ENCODE measurements at regions not wholly inside any gene's neighbourhood (a gene's known extent, or its start where the extent isn't known, plus 50 kb on each side); places are given as distances from the start of the nearest gene placed in this dataset.

GRCh38 chr15:69974321-69974720 is 123.4 kb downstream of the TLE3 start:
- Mint-ChIP-seq H3K9me3 (no peaks in the 10 kb centered on the region), H3K4me3 (no peak overlapping the region), H3K27me3 (no peaks in the 10 kb centered on the region), H3K27ac (no peak overlapping the region), H3K4me1 (peaks cover 18% of the 10 kb centered on the region), H3K36me3 (no peaks in the 10 kb centered on the region)
- no peak for ATAC-seq

GRCh38 chr15:69976366-69976994 is 121.2 kb downstream of the TLE3 start:
- Mint-ChIP-seq H3K27me3 (no peaks in the 10 kb centered on the region), H3K9me3 (no peaks in the 10 kb centered on the region), H3K4me1 (peaks cover 36% of the 10 kb centered on the region), H3K27ac (no peak overlapping the region), H3K36me3 (no peaks in the 10 kb centered on the region), H3K4me3 (no peak overlapping the region)
- no peak for ATAC-seq

GRCh38 chr15:69978603-69979002 is 119.1 kb downstream of the TLE3 start:
- no peak for ATAC-seq
- Mint-ChIP-seq H3K27me3 (no peaks in the 10 kb centered on the region), H3K4me1 (peaks cover 55% of the 10 kb centered on the region), H3K27ac (no peak overlapping the region), H3K36me3 (no peaks in the 10 kb centered on the region), H3K9me3 (no peaks in the 10 kb centered on the region), H3K4me3 (no peak overlapping the region)

- H3K27ac Mint-ChIP-seq = peak overlapping the region; percentile 89
- H3K4me1 Mint-ChIP-seq = peaks cover 55% of the 10 kb centered on the region
- no peaks in the 10 kb centered on the region for H3K36me3 Mint-ChIP-seq
- no peaks in the 10 kb centered on the region for H3K27me3 Mint-ChIP-seq
- ATAC-seq = peak; percentile 85
- no peaks in the 10 kb centered on the region for H3K9me3 Mint-ChIP-seq
- H3K4me3 Mint-ChIP-seq = peak overlapping the region; percentile 54
Measured at GRCh38 chr15:69979262-69979661, 118.5 kb downstream of the TLE3 start.

- Mint-ChIP-seq H3K9me3 (no peaks in the 10 kb centered on the region), H3K27me3 (no peaks in the 10 kb centered on the region), H3K27ac (peak overlapping the region; percentile 89), H3K36me3 (no peaks in the 10 kb centered on the region), H3K4me3 (peak overlapping the region; percentile 65), H3K4me1 (peaks cover 55% of the 10 kb centered on the region)
- peak; percentile 95 for ATAC-seq
Measured at GRCh38 chr15:69979783-69980182, 117.9 kb downstream of the TLE3 start.

- H3K36me3 Mint-ChIP-seq = no peaks in the 10 kb centered on the region
- H3K9me3 Mint-ChIP-seq = no peaks in the 10 kb centered on the region
- H3K27me3 Mint-ChIP-seq = no peaks in the 10 kb centered on the region
- peak overlapping the region; percentile 65 for H3K4me3 Mint-ChIP-seq
- peaks cover 55% of the 10 kb centered on the region for H3K4me1 Mint-ChIP-seq
- no peak for ATAC-seq
- H3K27ac Mint-ChIP-seq = peak overlapping the region; percentile 89
Measured at GRCh38 chr15:69980341-69981059, 117.2 kb downstream of the TLE3 start.

GRCh38 chr15:69982037-69982436 is 115.7 kb downstream of the TLE3 start:
- peak overlapping the region; percentile 89 for H3K27ac Mint-ChIP-seq
- H3K9me3 Mint-ChIP-seq = no peaks in the 10 kb centered on the region
- no peak for ATAC-seq
- H3K4me3 Mint-ChIP-seq = no peak overlapping the region
- peaks cover 56% of the 10 kb centered on the region for H3K4me1 Mint-ChIP-seq
- H3K36me3 Mint-ChIP-seq = no peaks in the 10 kb centered on the region
- H3K27me3 Mint-ChIP-seq = no peaks in the 10 kb centered on the region

- Mint-ChIP-seq H3K4me1 (peaks cover 66% of the 10 kb centered on the region), H3K36me3 (no peaks in the 10 kb centered on the region), H3K27ac (no peak overlapping the region), H3K9me3 (no peaks in the 10 kb centered on the region), H3K4me3 (no peak overlapping the region), H3K27me3 (no peaks in the 10 kb centered on the region)
- ATAC-seq = no peak
Measured at GRCh38 chr15:69983696-69984265, 113.9 kb downstream of the TLE3 start.

- Mint-ChIP-seq H3K4me3 (no peak overlapping the region), H3K9me3 (no peaks in the 10 kb centered on the region), H3K4me1 (peaks cover 51% of the 10 kb centered on the region), H3K27ac (no peak overlapping the region), H3K36me3 (no peaks in the 10 kb centered on the region), H3K27me3 (no peaks in the 10 kb centered on the region)
- ATAC-seq = no peak
Measured at GRCh38 chr15:69987492-69988489, 109.9 kb downstream of the TLE3 start.

GRCh38 chr15:69988541-69989225 is 109.0 kb downstream of the TLE3 start:
- ATAC-seq = no peak
- Mint-ChIP-seq H3K27ac (no peak overlapping the region), H3K4me1 (peaks cover 53% of the 10 kb centered on the region), H3K4me3 (no peak overlapping the region), H3K9me3 (no peaks in the 10 kb centered on the region), H3K27me3 (no peaks in the 10 kb centered on the region), H3K36me3 (no peaks in the 10 kb centered on the region)

GRCh38 chr15:69990566-69991421 is 106.9 kb downstream of the TLE3 start:
- no peaks in the 10 kb centered on the region for H3K36me3 Mint-ChIP-seq
- H3K9me3 Mint-ChIP-seq = no peaks in the 10 kb centered on the region
- H3K27ac Mint-ChIP-seq = no peak overlapping the region
- no peak overlapping the region for H3K4me3 Mint-ChIP-seq
- no peak for ATAC-seq
- no peaks in the 10 kb centered on the region for H3K27me3 Mint-ChIP-seq
- H3K4me1 Mint-ChIP-seq = peaks cover 71% of the 10 kb centered on the region

- H3K4me1 Mint-ChIP-seq = peaks cover 76% of the 10 kb centered on the region
- no peak overlapping the region for H3K4me3 Mint-ChIP-seq
- H3K27me3 Mint-ChIP-seq = no peaks in the 10 kb centered on the region
Measured at GRCh38 chr15:69991551-69991980, 106.2 kb downstream of the TLE3 start.

GRCh38 chr15:69992348-69992747 is 105.4 kb downstream of the TLE3 start:
- Mint-ChIP-seq H3K27me3 (no peaks in the 10 kb centered on the region), H3K4me1 (peaks cover 79% of the 10 kb centered on the region), H3K4me3 (no peak overlapping the region), H3K36me3 (no peaks in the 10 kb centered on the region), H3K9me3 (no peaks in the 10 kb centered on the region), H3K27ac (peak overlapping the region; percentile 52)
- ATAC-seq = no peak

More at GRCh38 chr15:69991551-69991980, 106.2 kb downstream of the TLE3 start:
- no peaks in the 10 kb centered on the region for H3K36me3 Mint-ChIP-seq
- no peak for ATAC-seq
- H3K27ac Mint-ChIP-seq = no peak overlapping the region
- H3K9me3 Mint-ChIP-seq = no peaks in the 10 kb centered on the region

Measured in stimulated activated memory B cell treated with anti-CD40 and anti-IgM and Interleukin-4, amounts not matched to agents 10 μg/mL and 1 μg/mL and 100 μg/mL, for 72 hours (primary cell).